K562 (cell line): ENCODE measurements at regions not wholly inside any gene's neighbourhood (a gene's known extent, or its start where the extent isn't known, plus 50 kb on each side); places are given as distances from the start of the nearest gene placed in this dataset.
"Not testable (repeated sequence)": the region's sequence is repeated elsewhere in the genome, so short reads cannot be mapped to it uniquely, and the experiment has no call there.

Experiments used
- EP300 ChIP-seq: IDR thresholded peaks from 2 replicates; pipeline ENCODE4 v1.6.1; 2012; ENCODE audit warnings: low read length, improper control_type of control experiment
- HDAC1 ChIP-seq, 2 experiments: fragments of 450-650 bp; IDR thresholded peaks; 2 replicates each; pipeline ENCODE4 v1.6.1; 2016 to 2017; ENCODE audit warnings: inconsistent platforms in 1 of 2, mild to moderate bottlenecking in 1 of 2, moderate library complexity in 1 of 2
- KLF6 ChIP-seq: fragments of 250-450 bp; sonication (Bioruptor Pico); IDR thresholded peaks from 2 replicates; pipeline ENCODE4 v1.4.0; 2020; ENCODE audit warnings: mild to moderate bottlenecking, moderate library complexity, borderline replicate concordance
- RAD21 ChIP-seq, 2 experiments: fragments of 250-450 bp in 1 of 2; fragments of 450-650 bp in 1 of 2; sonication (Bioruptor Pico) in 1 of 2; formaldehyde crosslinking in 1 of 2; IDR thresholded peaks in 1 of 2; conservative IDR thresholded peaks in 1 of 2; 2 replicates each; pipeline versions ENCODE4 v1.4.0 to v1.8.0; 2020 to 2022; ENCODE audit warnings: mild to moderate bottlenecking in 2 of 2, moderate library complexity in 1 of 2
- SAP30 ChIP-seq: fragments of 200-600 bp; sonication (generic); IDR thresholded peaks from 2 replicates; pipeline ENCODE4 v1.6.1; 2012; ENCODE audit warnings: borderline replicate concordance, low read depth, mild to moderate bottlenecking, moderate library complexity, low read length, control low read depth, inconsistent platforms; ENCODE audit not compliant: insufficient read depth, poor library complexity, severe bottlenecking
- SP1 ChIP-seq: sonication (generic); formaldehyde crosslinking; IDR thresholded peaks from 2 replicates; pipeline ENCODE4 v1.8.1; 2022; ENCODE audit warnings: mild to moderate bottlenecking, missing genetic modification reagents
- TF ChIP-seq, protein P1 (sequence below), 3 experiments: IDR thresholded peaks in 2 of 3; conservative IDR thresholded peaks in 1 of 3; 2 replicates each; pipeline ENCODE4 v1.5.1; 2011 to 2012; ENCODE audit warnings: low read length in 3 of 3, mild to moderate bottlenecking in 3 of 3, control low read depth in 2 of 3, improper control_type of control experiment in 1 of 3, inconsistent platforms in 1 of 3, low read depth in 1 of 3, mixed read lengths in 1 of 3, moderate library complexity in 1 of 3; ENCODE audit not compliant: insufficient read depth in 2 of 3

DNA sequence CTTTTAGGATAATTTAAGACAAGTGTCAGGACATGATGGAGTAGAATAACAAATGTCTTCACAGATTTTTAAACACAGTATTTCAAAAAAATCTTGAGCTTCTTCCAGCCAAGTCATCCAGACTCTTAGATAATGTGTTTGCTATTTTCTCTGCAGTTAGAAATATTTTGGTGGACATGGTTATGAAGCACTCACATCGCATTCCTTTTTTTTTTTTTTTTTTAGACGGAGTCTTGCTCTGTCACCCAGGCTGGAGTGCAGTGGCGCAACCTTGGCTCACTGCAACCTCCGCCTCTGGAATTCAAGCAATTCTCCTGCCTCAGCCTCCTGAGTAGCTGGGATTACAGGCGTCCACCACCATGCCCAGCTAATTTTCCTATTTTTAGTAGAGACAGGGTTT lies 127.6 kb downstream of the TFAP2C start:
- TF ChIP-seq SAP30; SP1 (CRISPR knock-in tag); EP300; HDAC1 (IDR thresholded peaks at IDR 0.05); KLF6 (CRISPR knock-in tag); RAD21 (CRISPR knock-in tag; conservative IDR thresholded peaks at IDR 0.05 in 1 of 2, IDR thresholded peaks at IDR 0.05 in 1 of 2): not testable (repeated sequence)
- TF ChIP-seq, protein P1, sequence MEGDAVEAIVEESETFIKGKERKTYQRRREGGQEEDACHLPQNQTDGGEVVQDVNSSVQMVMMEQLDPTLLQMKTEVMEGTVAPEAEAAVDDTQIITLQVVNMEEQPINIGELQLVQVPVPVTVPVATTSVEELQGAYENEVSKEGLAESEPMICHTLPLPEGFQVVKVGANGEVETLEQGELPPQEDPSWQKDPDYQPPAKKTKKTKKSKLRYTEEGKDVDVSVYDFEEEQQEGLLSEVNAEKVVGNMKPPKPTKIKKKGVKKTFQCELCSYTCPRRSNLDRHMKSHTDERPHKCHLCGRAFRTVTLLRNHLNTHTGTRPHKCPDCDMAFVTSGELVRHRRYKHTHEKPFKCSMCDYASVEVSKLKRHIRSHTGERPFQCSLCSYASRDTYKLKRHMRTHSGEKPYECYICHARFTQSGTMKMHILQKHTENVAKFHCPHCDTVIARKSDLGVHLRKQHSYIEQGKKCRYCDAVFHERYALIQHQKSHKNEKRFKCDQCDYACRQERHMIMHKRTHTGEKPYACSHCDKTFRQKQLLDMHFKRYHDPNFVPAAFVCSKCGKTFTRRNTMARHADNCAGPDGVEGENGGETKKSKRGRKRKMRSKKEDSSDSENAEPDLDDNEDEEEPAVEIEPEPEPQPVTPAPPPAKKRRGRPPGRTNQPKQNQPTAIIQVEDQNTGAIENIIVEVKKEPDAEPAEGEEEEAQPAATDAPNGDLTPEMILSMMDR (IDR thresholded peaks at IDR 0.05 in 2 of 3, conservative IDR thresholded peaks at IDR 0.05 in 1 of 3; ENCODE audit: insufficient read depth in 2 of 3, low read depth in 1 of 3, low read length in 3 of 3) = not testable (repeated sequence)
